Kidney glomerular epithelial cell (primary cell): ENCODE measurements at regions not wholly inside any gene's neighbourhood (a gene's known extent, or its start where the extent isn't known, plus 50 kb on each side); places are given as distances from the start of the nearest gene placed in this dataset.

ENCODE experiments used
- DNase-seq: peaks from one replicate; lab custom pipeline; 2025; lab: John Stamatoyannopoulos, UW

DNA sequence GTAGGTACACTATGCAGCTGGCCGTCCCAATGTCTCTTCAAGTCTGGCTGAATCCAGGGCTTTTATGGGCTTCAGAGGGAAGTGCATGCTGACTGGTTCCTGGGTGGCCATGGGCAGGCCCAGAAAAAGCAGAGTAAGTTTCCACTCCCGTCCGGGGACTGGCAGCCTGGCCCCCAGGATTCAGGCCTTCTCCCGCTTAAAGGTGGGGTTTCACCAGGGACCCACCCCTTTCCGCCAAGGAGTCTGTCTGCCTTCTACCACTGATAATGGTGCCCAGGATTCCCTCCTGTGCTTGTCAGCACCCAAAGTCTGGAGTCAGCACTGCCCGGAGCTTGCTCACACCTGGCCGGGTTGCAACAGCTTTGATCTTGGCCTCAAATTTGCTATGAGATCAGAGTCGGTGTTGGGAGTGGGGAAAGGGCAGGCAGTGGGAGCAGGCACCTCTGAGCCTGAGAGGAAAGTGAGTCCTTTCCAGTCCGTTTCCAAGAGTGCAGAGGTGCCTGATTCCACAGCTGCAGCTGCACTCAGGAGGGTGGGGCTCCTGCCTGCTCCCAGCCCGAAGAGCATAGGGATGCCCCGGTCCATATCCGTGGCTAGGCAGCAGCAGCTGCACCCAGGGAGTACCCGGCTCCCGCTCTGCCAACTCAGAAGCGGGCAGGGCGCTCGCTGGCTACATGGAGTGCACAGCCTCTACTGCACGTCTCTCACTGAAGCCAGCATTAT is 1344.3 kb upstream of the ADGRL3 start:
- DNase-seq: no peak

GRCh38 chr4:59869056-59869455 is 1331.1 kb upstream of the ADGRL3 start:
- DNase-seq: no peak

DNA sequence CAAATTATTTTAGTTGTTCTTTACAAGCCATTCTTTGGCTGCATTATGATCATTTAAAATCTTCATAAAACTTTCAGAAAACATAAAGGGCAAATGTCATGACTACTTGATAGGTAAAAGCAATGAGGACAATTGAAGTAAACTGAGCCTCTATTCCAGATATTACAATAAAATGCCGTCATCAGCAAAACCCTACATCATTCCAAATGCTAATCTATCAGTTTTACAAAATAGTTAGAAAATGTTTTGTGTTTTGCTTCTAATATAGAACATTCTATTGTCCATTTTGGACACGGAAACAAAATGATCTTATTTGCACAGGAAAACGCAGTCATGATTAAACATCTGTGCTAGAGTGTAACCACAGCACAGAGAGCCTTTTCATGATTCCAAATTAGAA is 1330.6 kb upstream of the ADGRL3 start:
- DNase-seq: no peak

DNA sequence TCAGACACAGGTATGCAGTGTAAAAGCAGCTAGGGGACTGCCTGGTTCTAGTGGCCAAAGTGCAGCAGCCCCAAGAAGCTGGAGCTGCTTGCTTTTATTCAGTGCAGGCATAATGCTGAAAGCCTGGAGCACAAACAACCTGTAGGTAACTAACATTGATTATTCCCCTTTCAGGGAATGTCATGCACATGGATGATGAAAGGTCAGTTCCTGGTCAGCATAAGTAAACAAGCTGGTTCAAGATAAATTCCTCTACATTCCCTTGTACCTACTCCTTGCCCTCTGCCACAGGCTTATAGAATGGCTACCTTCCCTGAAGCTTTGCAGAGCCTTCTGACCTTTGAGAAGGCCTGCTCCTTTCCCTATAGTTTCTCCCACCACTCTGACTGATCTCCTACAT is 1318.5 kb upstream of the ADGRL3 start:
- no peak for DNase-seq

GRCh38 chr4:59904331-59904730 is 1295.8 kb upstream of the ADGRL3 start:
- DNase-seq: no peak

DNA sequence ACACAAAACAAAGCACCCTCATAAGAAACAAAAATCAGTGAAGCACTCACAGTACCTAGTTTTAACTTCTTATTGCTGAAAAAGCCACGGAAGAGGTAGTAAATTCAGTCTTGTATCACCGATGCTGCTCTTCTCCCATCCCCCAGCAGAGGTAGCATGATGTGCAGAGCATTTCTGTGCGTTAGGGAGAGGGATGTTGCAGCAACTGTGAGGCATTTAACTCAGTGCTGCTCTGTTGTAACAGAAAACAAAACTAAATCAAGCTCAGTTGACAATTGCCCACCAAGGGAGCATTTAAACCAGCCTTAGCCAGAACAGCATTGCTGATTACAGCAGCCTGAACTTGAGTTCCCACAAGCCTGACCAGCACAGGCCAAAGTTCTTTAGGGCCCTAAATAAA is 1279.7 kb upstream of the ADGRL3 start:
- DNase-seq: no peak

DNA sequence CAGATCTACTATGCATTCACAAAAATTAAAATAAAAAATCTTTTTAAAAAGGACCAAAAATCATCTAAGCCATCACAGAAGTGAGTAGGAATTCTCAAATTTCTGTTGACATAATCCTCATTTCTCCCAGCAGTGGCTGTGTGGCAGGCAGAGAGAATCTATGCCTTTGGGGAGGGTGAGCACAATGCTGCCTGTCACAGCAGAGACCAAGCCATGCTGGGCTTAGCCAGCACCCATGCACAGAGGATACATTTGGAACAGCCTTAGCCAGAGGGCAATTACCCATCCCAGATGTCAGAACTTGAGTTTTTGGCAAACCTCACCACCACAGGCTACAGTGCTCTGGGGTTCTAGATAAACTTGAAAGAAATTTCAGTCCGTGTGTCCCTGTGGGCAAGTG is 1274.8 kb upstream of the ADGRL3 start:
- no peak for DNase-seq

- no peak for DNase-seq
Measured at GRCh38 chr4:59936566-59936965, 1263.6 kb upstream of the ADGRL3 start.

DNA sequence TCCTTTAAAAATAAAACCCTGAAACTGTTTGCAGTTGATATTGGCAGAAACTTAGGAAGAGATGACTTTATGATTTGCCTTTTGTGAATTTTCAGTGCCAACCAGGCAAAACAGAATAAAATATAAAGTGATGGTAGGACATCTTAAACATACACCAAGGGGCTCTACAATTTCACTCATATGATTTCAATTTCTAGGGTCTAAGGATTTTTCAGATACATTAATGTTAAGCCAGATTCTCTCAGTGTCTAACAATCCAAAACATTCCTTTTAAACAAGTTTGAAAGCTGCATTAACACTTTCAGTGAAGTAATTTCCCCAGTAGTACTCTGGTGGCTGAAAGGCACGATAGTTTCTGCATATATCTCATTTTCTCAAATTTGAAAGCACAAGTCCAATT is 1262.0 kb upstream of the ADGRL3 start:
- DNase-seq: no peak

- DNase-seq: no peak
Measured at GRCh38 chr4:59945277-59945676, 1254.8 kb upstream of the ADGRL3 start.

GRCh38 chr4:59945716-59946115 is 1254.4 kb upstream of the ADGRL3 start:
- no peak for DNase-seq

DNA sequence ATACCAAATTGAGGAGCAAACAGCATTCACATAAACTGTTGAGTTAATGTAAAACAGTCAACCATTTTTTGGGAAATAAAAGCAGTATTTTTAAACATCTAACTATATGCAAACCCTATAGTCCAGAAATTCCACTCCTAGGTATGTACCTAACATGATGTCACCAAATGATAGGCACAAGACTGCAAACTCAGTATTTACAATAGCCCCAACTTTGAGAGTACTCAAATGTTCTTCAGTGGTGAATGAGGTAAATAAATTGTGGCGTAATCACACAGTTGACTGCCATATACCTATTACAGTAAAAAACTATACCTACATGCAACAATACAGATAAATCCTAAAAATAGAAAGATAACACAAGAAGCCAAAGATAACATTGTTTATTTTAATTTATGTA is 1243.8 kb upstream of the ADGRL3 start:
- DNase-seq: no peak

- DNase-seq: no peak
Measured at GRCh38 chr4:59960143-59960542, 1240.0 kb upstream of the ADGRL3 start.

DNA sequence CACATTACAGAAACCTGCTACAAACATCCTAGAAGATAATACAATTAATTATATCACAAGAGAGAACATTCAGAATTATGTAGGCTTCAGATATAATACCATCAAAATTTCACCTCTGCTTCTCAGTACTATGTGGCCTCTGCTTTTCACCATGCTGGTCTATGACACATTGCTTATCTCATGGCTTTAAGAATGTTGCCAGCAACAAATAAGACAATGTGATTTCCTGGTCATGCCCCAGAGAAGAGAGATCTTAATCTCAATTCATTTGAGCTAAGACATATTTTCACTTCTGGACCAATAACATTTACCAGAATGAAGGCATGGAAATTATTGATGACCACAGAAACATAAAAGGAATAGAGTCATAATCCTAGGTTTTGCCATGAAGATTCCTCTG is 1233.4 kb upstream of the ADGRL3 start:
- DNase-seq: no peak

- no peak for DNase-seq
Measured at GRCh38 chr4:59968796-59969195, 1231.3 kb upstream of the ADGRL3 start.

DNA sequence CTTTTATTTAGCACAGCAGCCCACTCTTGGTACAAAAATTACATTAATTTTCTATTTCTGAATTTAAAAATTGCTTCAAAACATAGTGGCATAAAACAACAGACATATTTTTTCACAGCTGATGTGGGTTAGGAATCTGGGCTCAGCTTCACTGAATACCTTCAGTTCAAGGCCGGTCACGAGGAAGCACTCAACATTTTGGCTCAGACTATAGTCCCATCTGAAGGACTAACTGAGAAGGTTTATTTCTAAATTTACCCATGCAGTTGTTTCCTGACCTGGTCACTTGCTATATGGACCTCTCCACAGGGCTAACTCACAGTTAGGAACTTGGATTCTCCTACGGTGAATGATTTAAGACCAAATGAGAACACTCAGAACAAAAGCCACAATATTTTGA is 1230.2 kb upstream of the ADGRL3 start:
- DNase-seq: no peak

GRCh38 chr4:59971952-59972351 is 1228.2 kb upstream of the ADGRL3 start:
- DNase-seq: no peak

- no peak for DNase-seq
Measured at GRCh38 chr4:59973492-59973891, 1226.6 kb upstream of the ADGRL3 start.

DNA sequence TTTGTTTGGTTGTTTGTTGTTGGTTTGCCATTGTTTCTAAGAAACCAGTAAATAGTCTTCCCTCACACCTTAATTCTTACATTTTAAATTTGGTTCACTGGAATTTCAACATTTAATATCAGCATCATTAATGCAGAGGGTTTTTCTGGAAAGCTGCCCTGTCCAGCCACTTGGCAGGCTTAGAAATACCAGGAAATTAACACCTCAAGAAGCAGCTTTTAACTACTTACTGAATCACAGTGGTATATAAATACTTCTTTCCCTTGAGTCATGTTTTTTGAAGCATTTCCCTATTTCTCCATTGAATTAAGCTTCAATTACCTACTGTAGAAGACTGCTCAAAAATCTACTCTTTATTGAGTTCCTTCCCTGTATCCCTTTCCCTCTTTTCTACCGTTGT is 1221.1 kb upstream of the ADGRL3 start:
- DNase-seq: no peak

- no peak for DNase-seq
Measured at GRCh38 chr4:59983852-59984251, 1216.3 kb upstream of the ADGRL3 start.

- DNase-seq: no peak
Measured at GRCh38 chr4:59987289-59987688, 1212.8 kb upstream of the ADGRL3 start.

DNA sequence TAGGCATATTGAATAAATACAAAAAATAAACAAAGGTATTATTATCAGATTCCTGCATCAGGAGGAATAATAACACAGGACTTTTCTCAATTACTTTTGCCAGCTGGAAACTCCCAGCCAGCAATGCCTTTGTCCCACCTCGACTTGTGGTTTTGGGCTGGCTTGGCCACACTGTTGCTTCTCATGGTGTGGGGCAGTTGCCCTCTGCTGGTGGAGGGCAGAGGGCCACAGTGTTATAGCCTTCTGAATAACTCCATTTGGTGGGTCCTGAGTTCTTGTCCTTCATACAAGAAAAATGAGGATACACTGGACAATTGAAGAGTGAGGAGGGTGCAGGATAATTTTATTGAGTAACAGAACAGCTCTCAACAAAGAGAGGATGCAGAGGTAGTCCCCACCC is 1206.0 kb upstream of the ADGRL3 start:
- no peak for DNase-seq

- DNase-seq: no peak
Measured at GRCh38 chr4:60002603-60003337, 1197.4 kb upstream of the ADGRL3 start.
